ENCODE measurements at regions not wholly inside any gene's neighbourhood (a gene's known extent, or its start where the extent isn't known, plus 50 kb on each side); places are given as distances from the start of the nearest gene placed in this dataset.

GRCh38 chr22:48950151-48950915, 877.3 kb downstream of the BRD1 start:
- TF ChIP-seq EZH2 (IDR thresholded peaks at IDR 0.05; ENCODE audit: low read depth, unreplicated experiment), result no peak
- no peak for TF ChIP-seq ETS1 (IDR thresholded peaks at IDR 0.05)
- no peak for TF ChIP-seq CTCF (conservative IDR thresholded peaks at IDR 0.05; ENCODE audit: low read depth in 2 of 2)
- no peak for TF ChIP-seq POLR2AphosphoS5 (IDR thresholded peaks at IDR 0.05; ENCODE audit: low read depth)
- TF ChIP-seq REST (IDR thresholded peaks at IDR 0.05; ENCODE audit: unreplicated experiment), result no peak
- no peak for TF ChIP-seq EZH2phosphoT487 (IDR thresholded peaks at IDR 0.05; ENCODE audit: unreplicated experiment)
- no peak for TF ChIP-seq NANOG (IDR thresholded peaks at IDR 0.05; ENCODE audit: borderline replicate concordance)
- no peak for TF ChIP-seq CREB1 (CRISPR knock-in tag; IDR thresholded peaks at IDR 0.05; ENCODE audit: low read depth)
- no peak for TF ChIP-seq ZNF331 (CRISPR knock-in tag; IDR thresholded peaks at IDR 0.05; ENCODE audit: low read depth)
- TF ChIP-seq STAT1 (IDR thresholded peaks at IDR 0.05; ENCODE audit: unreplicated experiment), result no peak
- no peak for TF ChIP-seq ZNF462 (CRISPR knock-in tag; IDR thresholded peaks at IDR 0.05)
- TF ChIP-seq JUNB (IDR thresholded peaks at IDR 0.05; ENCODE audit: unreplicated experiment), result no peak

Measured in GM23338 (cell line).